ENCODE measurements at regions not wholly inside any gene's neighbourhood (a gene's known extent, or its start where the extent isn't known, plus 50 kb on each side); places are given as distances from the start of the nearest gene placed in this dataset.

DNA sequence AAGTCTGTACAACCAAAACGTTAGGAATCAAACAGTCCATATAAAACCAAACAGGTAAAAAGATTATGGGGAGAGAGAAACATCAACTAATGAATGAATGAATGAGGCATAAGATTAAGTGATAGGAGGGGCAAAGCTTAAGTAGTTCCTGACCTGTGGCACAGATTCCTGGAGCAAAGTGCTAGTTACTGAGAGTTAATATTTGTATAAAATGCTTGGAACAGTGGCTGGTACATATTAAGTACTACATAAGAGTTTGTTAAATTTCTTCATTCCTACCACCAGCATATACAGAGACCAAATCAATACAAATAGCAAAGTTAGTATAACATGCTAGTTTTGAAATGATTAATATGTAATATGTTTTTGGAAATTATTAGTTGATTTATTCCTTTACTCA, 363.7 kb downstream of the ADAM29 start:
- H3K79me2 ChIP-seq (ENCODE audit: insufficient read depth, low read depth, low read length), result no peaks in the 10 kb centered on the region
- ChIA-PET POLR2A (no interaction called here), CTCF (ENCODE audit: unreplicated experiment) (no interaction called here)
- BruUV-seq (replicated peaks), result no TSS peak
- no peak overlapping the region for H2AFZ ChIP-seq (ENCODE audit: low read length)
- H3K4me1 ChIP-seq (ENCODE audit: insufficient read depth, low read length, poor library complexity, severe bottlenecking), result no peaks in the 10 kb centered on the region
- no peak for TF ChIP-seq EZH2phosphoT487 (IDR thresholded peaks at IDR 0.05; ENCODE audit: borderline replicate concordance, low read depth, low read length)
- TF ChIP-seq, protein P1, sequence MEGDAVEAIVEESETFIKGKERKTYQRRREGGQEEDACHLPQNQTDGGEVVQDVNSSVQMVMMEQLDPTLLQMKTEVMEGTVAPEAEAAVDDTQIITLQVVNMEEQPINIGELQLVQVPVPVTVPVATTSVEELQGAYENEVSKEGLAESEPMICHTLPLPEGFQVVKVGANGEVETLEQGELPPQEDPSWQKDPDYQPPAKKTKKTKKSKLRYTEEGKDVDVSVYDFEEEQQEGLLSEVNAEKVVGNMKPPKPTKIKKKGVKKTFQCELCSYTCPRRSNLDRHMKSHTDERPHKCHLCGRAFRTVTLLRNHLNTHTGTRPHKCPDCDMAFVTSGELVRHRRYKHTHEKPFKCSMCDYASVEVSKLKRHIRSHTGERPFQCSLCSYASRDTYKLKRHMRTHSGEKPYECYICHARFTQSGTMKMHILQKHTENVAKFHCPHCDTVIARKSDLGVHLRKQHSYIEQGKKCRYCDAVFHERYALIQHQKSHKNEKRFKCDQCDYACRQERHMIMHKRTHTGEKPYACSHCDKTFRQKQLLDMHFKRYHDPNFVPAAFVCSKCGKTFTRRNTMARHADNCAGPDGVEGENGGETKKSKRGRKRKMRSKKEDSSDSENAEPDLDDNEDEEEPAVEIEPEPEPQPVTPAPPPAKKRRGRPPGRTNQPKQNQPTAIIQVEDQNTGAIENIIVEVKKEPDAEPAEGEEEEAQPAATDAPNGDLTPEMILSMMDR (conservative IDR thresholded peaks at IDR 0.05; ENCODE audit: low read length), result no peak
- intact Hi-C loops (cut with micrococcal nuclease; ENCODE audit: unreplicated experiment), result loop anchor here (5.0 kb wide), 1 partner anchor 245 kb away; no protein-coding TSS in a partner anchor
- H3K27ac ChIP-seq (ENCODE audit: low read depth, low read length, poor library complexity, severe bottlenecking), result no peak overlapping the region
- H3K9me2 ChIP-seq (ENCODE audit: insufficient read depth, low read length), result no peaks in the 10 kb centered on the region
- no peak for DNase-seq (ENCODE audit: low spot score)
- no peaks in the 10 kb centered on the region for H4K20me1 ChIP-seq (ENCODE audit: insufficient read depth, low read length)
- no peak overlapping the region for H3K4me3 ChIP-seq (ENCODE audit: low read depth, low read length, poor library complexity, severe bottlenecking)
- no peaks in the 10 kb centered on the region; the same call in 1 of the 2 replicates for H3K9me3 ChIP-seq (ENCODE audit: low read length)
- no peaks in the 10 kb centered on the region for H3K36me3 ChIP-seq (ENCODE audit: insufficient read depth, low read length)
- H3K4me2 ChIP-seq (ENCODE audit: low read length), result no peak overlapping the region

DNA sequence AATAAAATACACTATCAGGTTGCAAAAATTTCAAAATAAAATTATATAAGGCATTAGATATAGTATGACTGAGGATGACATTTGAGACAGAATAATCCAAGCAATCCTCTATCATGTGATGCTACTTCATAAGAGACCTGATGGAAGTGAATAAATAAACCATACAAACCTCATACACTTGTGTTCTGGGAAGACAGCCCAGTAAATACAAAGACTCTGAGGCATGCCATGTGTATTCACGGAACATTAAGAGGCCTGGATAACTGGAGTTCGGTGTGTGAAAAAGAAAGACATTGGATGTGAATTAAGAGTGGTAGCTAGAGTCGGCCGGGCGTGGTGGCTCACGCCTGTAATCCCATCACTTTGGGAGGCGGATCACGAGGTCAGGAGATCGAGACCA, 364.2 kb downstream of the ADAM29 start:
- BruUV-seq (replicated peaks), result no TSS peak
- no peak for TF ChIP-seq EZH2phosphoT487 (IDR thresholded peaks at IDR 0.05; ENCODE audit: borderline replicate concordance, low read depth, low read length)
- TF ChIP-seq, protein P1 (conservative IDR thresholded peaks at IDR 0.05; ENCODE audit: low read length), result 0 out of 2 replicates have a peak, but pooled peaks have one; percentile 7

DNA sequence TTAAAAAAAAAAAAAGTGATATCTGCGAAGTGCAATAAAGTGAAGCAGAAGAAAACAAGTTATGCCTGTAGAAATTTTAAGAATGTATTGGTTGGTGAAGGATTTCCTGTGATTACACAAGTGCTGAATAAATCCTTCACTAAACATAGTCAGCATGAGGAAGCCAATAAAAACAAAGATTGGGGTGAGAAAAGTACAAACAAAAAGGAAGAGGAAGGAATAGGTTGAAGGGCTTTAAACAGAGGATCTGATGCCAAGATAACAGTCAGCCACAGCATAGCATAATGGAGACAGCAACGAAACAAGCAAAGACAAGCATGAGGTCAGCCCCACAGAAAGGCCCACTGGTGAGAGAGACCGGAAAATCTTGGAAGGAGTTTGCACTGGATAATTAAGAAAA, 372.2 kb downstream of the ADAM29 start:
- Histone ChIP-seq H3K4me3 (ENCODE audit: low read depth, low read length, poor library complexity, severe bottlenecking) (no peak overlapping the region), H3K9me3 (ENCODE audit: low read length) (no peaks in the 10 kb centered on the region), H3K9me2 (ENCODE audit: insufficient read depth, low read length) (no peaks in the 10 kb centered on the region), H3K4me1 (ENCODE audit: insufficient read depth, low read length, poor library complexity, severe bottlenecking) (no peaks in the 10 kb centered on the region), H3K27ac (ENCODE audit: low read depth, low read length, poor library complexity, severe bottlenecking) (no peak overlapping the region), H3K4me2 (ENCODE audit: low read length) (no peak overlapping the region), H3K36me3 (ENCODE audit: insufficient read depth, low read length) (no peaks in the 10 kb centered on the region), H3K79me2 (ENCODE audit: insufficient read depth, low read depth, low read length) (no peaks in the 10 kb centered on the region), H2AFZ (ENCODE audit: low read length) (no peak overlapping the region), H4K20me1 (ENCODE audit: insufficient read depth, low read length) (no peaks in the 10 kb centered on the region)
- POLR2A ChIA-PET, result interaction anchor here (0.6 to 1.0 kb wide), 2 partner anchors 134 to 504 kb away, joined by 3 to 6 read pairs; no protein-coding TSS in a partner anchor
- CTCF ChIA-PET (ENCODE audit: unreplicated experiment), result no interaction called here
- intact Hi-C loops (cut with micrococcal nuclease; ENCODE audit: unreplicated experiment), result no loop called here
- no peak for DNase-seq (ENCODE audit: low spot score)
- no TSS peak for BruUV-seq (replicated peaks)
- TF ChIP-seq EZH2phosphoT487 (IDR thresholded peaks at IDR 0.05; ENCODE audit: borderline replicate concordance, low read depth, low read length), result no peak
- TF ChIP-seq, protein P1 (conservative IDR thresholded peaks at IDR 0.05; ENCODE audit: low read length), result no peak

More for the DNA sequence above, 364.2 kb downstream of the ADAM29 start:
- Histone ChIP-seq H3K4me3 (ENCODE audit: low read depth, low read length, poor library complexity, severe bottlenecking) (no peak overlapping the region), H3K4me2 (ENCODE audit: low read length) (no peak overlapping the region), H3K27ac (ENCODE audit: low read depth, low read length, poor library complexity, severe bottlenecking) (no peak overlapping the region), H3K79me2 (ENCODE audit: insufficient read depth, low read depth, low read length) (no peaks in the 10 kb centered on the region), H3K9me3 (ENCODE audit: low read length) (no peaks in the 10 kb centered on the region; the same call in 1 of the 2 replicates), H4K20me1 (ENCODE audit: insufficient read depth, low read length) (no peaks in the 10 kb centered on the region), H3K36me3 (ENCODE audit: insufficient read depth, low read length) (no peaks in the 10 kb centered on the region), H2AFZ (ENCODE audit: low read length) (no peak overlapping the region), H3K4me1 (ENCODE audit: insufficient read depth, low read length, poor library complexity, severe bottlenecking) (no peaks in the 10 kb centered on the region), H3K9me2 (ENCODE audit: insufficient read depth, low read length) (no peaks in the 10 kb centered on the region)
- no peak for DNase-seq (ENCODE audit: low spot score)
- ChIA-PET POLR2A (interaction anchor here (1.4 kb wide), 1 partner anchor 9 kb away, joined by 7 read pairs; no protein-coding TSS in a partner anchor), CTCF (ENCODE audit: unreplicated experiment) (no interaction called here)
- intact Hi-C loops (cut with micrococcal nuclease; ENCODE audit: unreplicated experiment), result loop anchor here (5.0 kb wide), 1 partner anchor 245 kb away; no protein-coding TSS in a partner anchor

Measured in OCI-LY7 (cell line).